SJCRH30 (cell line): ENCODE measurements at regions not wholly inside any gene's neighbourhood (a gene's known extent, or its start where the extent isn't known, plus 50 kb on each side); places are given as distances from the start of the nearest gene placed in this dataset.

Experiments
- DNase-seq, 2 experiments: peaks; one replicate each; pipeline ENCODE4 v3.0.0-alpha.2; 2015 to 2020
- H3K27ac ChIP-seq: fragments of 250-450 bp; sonication (Bioruptor Pico); 2 replicates; pipeline ENCODE4 v1.5.1; 2020; ENCODE audit warnings: mild to moderate bottlenecking, moderate library complexity
- H3K27me3 ChIP-seq: fragments of 250-450 bp; sonication (Bioruptor Pico); 2 replicates; pipeline ENCODE4 v1.5.1; 2020; ENCODE audit warnings: mild to moderate bottlenecking, moderate library complexity
- H3K36me3 ChIP-seq: fragments of 250-450 bp; sonication (Bioruptor Pico); 2 replicates; pipeline ENCODE4 v1.5.1; 2020; ENCODE audit warnings: mild to moderate bottlenecking, moderate library complexity
- H3K4me1 ChIP-seq: fragments of 250-450 bp; sonication (Bioruptor Pico); 2 replicates; pipeline ENCODE4 v1.5.1; 2020; ENCODE audit warnings: mild to moderate bottlenecking, moderate library complexity
- H3K4me3 ChIP-seq: fragments of 250-450 bp; sonication (Bioruptor Pico); 2 replicates; pipeline ENCODE4 v1.5.1; 2020; ENCODE audit warnings: mild to moderate bottlenecking, moderate library complexity
- H3K9me3 ChIP-seq: fragments of 250-450 bp; sonication (Bioruptor Pico); replicated peaks from 2 replicates; pipeline ENCODE4 v1.5.1; 2020; ENCODE audit warnings: mild to moderate bottlenecking, moderate library complexity

- Histone ChIP-seq H3K4me1 (no peaks in the 10 kb centered on the region), H3K4me3 (no peak overlapping the region), H3K9me3 (no peaks in the 10 kb centered on the region), H3K27me3 (peaks cover 35% of the 10 kb centered on the region), H3K27ac (no peak overlapping the region), H3K36me3 (no peaks in the 10 kb centered on the region)
- DNase-seq: no peak
These were observed 851.8 kb downstream of the BRD1 start for GRCh38 chr22:48975886-48976285.

- no peak overlapping the region for H3K4me3 ChIP-seq
- no peaks in the 10 kb centered on the region for H3K36me3 ChIP-seq
- no peaks in the 10 kb centered on the region for H3K9me3 ChIP-seq
- no peaks in the 10 kb centered on the region for H3K4me1 ChIP-seq
- peaks cover 29% of the 10 kb centered on the region for H3K27me3 ChIP-seq
- no peak for DNase-seq
- H3K27ac ChIP-seq: no peak overlapping the region
These were observed 852.3 kb downstream of the BRD1 start for GRCh38 chr22:48975316-48975741.

GRCh38 chr22:48974443-48975315 is 853.0 kb downstream of the BRD1 start:
- Histone ChIP-seq H3K4me3 (no peak overlapping the region), H3K4me1 (no peaks in the 10 kb centered on the region), H3K9me3 (no peaks in the 10 kb centered on the region), H3K36me3 (no peaks in the 10 kb centered on the region), H3K27ac (no peak overlapping the region), H3K27me3 (peaks cover 25% of the 10 kb centered on the region)
- no peak for DNase-seq

GRCh38 chr22:48973694-48974041 is 854.0 kb downstream of the BRD1 start:
- no peaks in the 10 kb centered on the region for H3K9me3 ChIP-seq

GRCh38 chr22:48972979-48973693 is 854.5 kb downstream of the BRD1 start:
- no peaks in the 10 kb centered on the region for H3K4me1 ChIP-seq
- H3K9me3 ChIP-seq: no peaks in the 10 kb centered on the region
- no peak overlapping the region for H3K4me3 ChIP-seq
- H3K27ac ChIP-seq: no peak overlapping the region
- no peaks in the 10 kb centered on the region for H3K36me3 ChIP-seq
- no peak for DNase-seq
- H3K27me3 ChIP-seq: peaks cover 21% of the 10 kb centered on the region

More at GRCh38 chr22:48973694-48974041, 854.0 kb downstream of the BRD1 start:
- no peak overlapping the region for H3K27ac ChIP-seq
- H3K4me1 ChIP-seq: no peaks in the 10 kb centered on the region
- no peak for DNase-seq
- H3K27me3 ChIP-seq: peaks cover 22% of the 10 kb centered on the region
- H3K36me3 ChIP-seq: no peaks in the 10 kb centered on the region
- H3K4me3 ChIP-seq: no peak overlapping the region

GRCh38 chr22:48968201-48968959 is 859.3 kb downstream of the BRD1 start:
- H3K4me1 ChIP-seq: no peaks in the 10 kb centered on the region
- no peaks in the 10 kb centered on the region for H3K36me3 ChIP-seq
- DNase-seq: no peak
- H3K27ac ChIP-seq: no peak overlapping the region
- H3K27me3 ChIP-seq: peaks cover 8% of the 10 kb centered on the region
- no peaks in the 10 kb centered on the region for H3K9me3 ChIP-seq
- H3K4me3 ChIP-seq: no peak overlapping the region

- H3K9me3 ChIP-seq: no peaks in the 10 kb centered on the region
These were observed 864.3 kb downstream of the BRD1 start for GRCh38 chr22:48963405-48963804.

GRCh38 chr22:48961705-48962104 is 866.0 kb downstream of the BRD1 start:
- H3K27ac ChIP-seq: no peak overlapping the region
- H3K4me3 ChIP-seq: no peak overlapping the region
- H3K4me1 ChIP-seq: no peaks in the 10 kb centered on the region
- no peak for DNase-seq
- no peaks in the 10 kb centered on the region for H3K9me3 ChIP-seq
- H3K27me3 ChIP-seq: peaks cover 3% of the 10 kb centered on the region
- no peaks in the 10 kb centered on the region for H3K36me3 ChIP-seq

More at GRCh38 chr22:48963405-48963804, 864.3 kb downstream of the BRD1 start:
- H3K4me1 ChIP-seq: no peaks in the 10 kb centered on the region
- H3K27me3 ChIP-seq: peaks cover 3% of the 10 kb centered on the region
- no peak for DNase-seq
- no peaks in the 10 kb centered on the region for H3K36me3 ChIP-seq
- H3K27ac ChIP-seq: no peak overlapping the region
- no peak overlapping the region for H3K4me3 ChIP-seq

- H3K4me1 ChIP-seq: no peaks in the 10 kb centered on the region
- no peak overlapping the region for H3K27ac ChIP-seq
- no peaks in the 10 kb centered on the region for H3K36me3 ChIP-seq
- no peak overlapping the region for H3K4me3 ChIP-seq
- DNase-seq: no peak
- peaks cover 3% of the 10 kb centered on the region for H3K27me3 ChIP-seq
- no peaks in the 10 kb centered on the region for H3K9me3 ChIP-seq
These were observed 866.6 kb downstream of the BRD1 start for GRCh38 chr22:48960980-48961660.

GRCh38 chr22:48960576-48960975 is 867.1 kb downstream of the BRD1 start:
- peaks cover 3% of the 10 kb centered on the region for H3K27me3 ChIP-seq
- no peaks in the 10 kb centered on the region for H3K4me1 ChIP-seq
- no peak overlapping the region for H3K4me3 ChIP-seq
- H3K27ac ChIP-seq: no peak overlapping the region
- H3K9me3 ChIP-seq: no peaks in the 10 kb centered on the region
- DNase-seq: no peak
- H3K36me3 ChIP-seq: no peaks in the 10 kb centered on the region

GRCh38 chr22:48959496-48959895 is 868.2 kb downstream of the BRD1 start:
- no peak for DNase-seq
- H3K36me3 ChIP-seq: no peaks in the 10 kb centered on the region
- H3K9me3 ChIP-seq: no peaks in the 10 kb centered on the region
- no peak overlapping the region for H3K27ac ChIP-seq
- H3K27me3 ChIP-seq: peaks cover 3% of the 10 kb centered on the region
- no peak overlapping the region for H3K4me3 ChIP-seq
- H3K4me1 ChIP-seq: no peaks in the 10 kb centered on the region

- H3K9me3 ChIP-seq: no peaks in the 10 kb centered on the region
- H3K36me3 ChIP-seq: no peaks in the 10 kb centered on the region
- H3K4me3 ChIP-seq: no peak overlapping the region
- H3K4me1 ChIP-seq: no peaks in the 10 kb centered on the region
- peaks cover 3% of the 10 kb centered on the region; the same call in 1 of the 2 replicates for H3K27me3 ChIP-seq
- H3K27ac ChIP-seq: no peak overlapping the region
- no peak for DNase-seq
These were observed 869.7 kb downstream of the BRD1 start for GRCh38 chr22:48957987-48958321.

GRCh38 chr22:48957311-48957986 is 870.2 kb downstream of the BRD1 start:
- no peak overlapping the region for H3K27ac ChIP-seq
- no peaks in the 10 kb centered on the region for H3K4me1 ChIP-seq
- no peaks in the 10 kb centered on the region for H3K9me3 ChIP-seq
- no peaks in the 10 kb centered on the region for H3K36me3 ChIP-seq
- H3K27me3 ChIP-seq: peaks cover 3% of the 10 kb centered on the region; the same call in 1 of the 2 replicates
- no peak overlapping the region for H3K4me3 ChIP-seq
- DNase-seq: no peak
